Activated naive CD4-positive, alpha-beta T cell treated with anti-CD3 and anti-CD28 coated beads, Interleukin-2, amount 50 U/mL, for 24 hours (primary cell): ENCODE measurements at regions not wholly inside any gene's neighbourhood (a gene's known extent, or its start where the extent isn't known, plus 50 kb on each side); places are given as distances from the start of the nearest gene placed in this dataset.
A peak's percentile ranks its signal among the peaks of the same experiment; 100 is the strongest.

Experiments used
- H3K27ac Mint-ChIP-seq: one replicate; pipeline ENCODE4 v1.8.0; 2021; ENCODE audit warnings: mild to moderate bottlenecking, mixed read lengths
- H3K27me3 Mint-ChIP-seq: one replicate; pipeline ENCODE4 v1.8.0; 2021; ENCODE audit warnings: mixed read lengths
- H3K36me3 Mint-ChIP-seq: one replicate; pipeline ENCODE4 v1.8.0; 2021; ENCODE audit warnings: mixed read lengths
- H3K4me1 Mint-ChIP-seq: one replicate; pipeline ENCODE4 v1.8.0; 2021; ENCODE audit warnings: mixed read lengths
- H3K4me3 Mint-ChIP-seq: one replicate; pipeline ENCODE4 v1.8.0; 2021; ENCODE audit warnings: mild to moderate bottlenecking, mixed read lengths
- H3K9me3 Mint-ChIP-seq: one replicate; pipeline ENCODE4 v1.8.0; 2021; ENCODE audit warnings: mixed read lengths

- H3K27me3 Mint-ChIP-seq: no peaks in the 10 kb centered on the region
- H3K4me3 Mint-ChIP-seq: no peak overlapping the region
- H3K27ac Mint-ChIP-seq: no peak overlapping the region
- H3K9me3 Mint-ChIP-seq: no peaks in the 10 kb centered on the region
- H3K36me3 Mint-ChIP-seq: no peaks in the 10 kb centered on the region
- H3K4me1 Mint-ChIP-seq: peaks cover 16% of the 10 kb centered on the region
These were observed 664.6 kb downstream of the BCL11B start for GRCh38 chr14:98607341-98607910.

- Mint-ChIP-seq H3K27me3 (no peaks in the 10 kb centered on the region), H3K9me3 (no peaks in the 10 kb centered on the region), H3K4me1 (peaks cover 16% of the 10 kb centered on the region), H3K36me3 (no peaks in the 10 kb centered on the region), H3K27ac (peak overlapping the region; percentile 41), H3K4me3 (no peak overlapping the region)
These were observed 663.6 kb downstream of the BCL11B start for GRCh38 chr14:98608071-98609060.

DNA sequence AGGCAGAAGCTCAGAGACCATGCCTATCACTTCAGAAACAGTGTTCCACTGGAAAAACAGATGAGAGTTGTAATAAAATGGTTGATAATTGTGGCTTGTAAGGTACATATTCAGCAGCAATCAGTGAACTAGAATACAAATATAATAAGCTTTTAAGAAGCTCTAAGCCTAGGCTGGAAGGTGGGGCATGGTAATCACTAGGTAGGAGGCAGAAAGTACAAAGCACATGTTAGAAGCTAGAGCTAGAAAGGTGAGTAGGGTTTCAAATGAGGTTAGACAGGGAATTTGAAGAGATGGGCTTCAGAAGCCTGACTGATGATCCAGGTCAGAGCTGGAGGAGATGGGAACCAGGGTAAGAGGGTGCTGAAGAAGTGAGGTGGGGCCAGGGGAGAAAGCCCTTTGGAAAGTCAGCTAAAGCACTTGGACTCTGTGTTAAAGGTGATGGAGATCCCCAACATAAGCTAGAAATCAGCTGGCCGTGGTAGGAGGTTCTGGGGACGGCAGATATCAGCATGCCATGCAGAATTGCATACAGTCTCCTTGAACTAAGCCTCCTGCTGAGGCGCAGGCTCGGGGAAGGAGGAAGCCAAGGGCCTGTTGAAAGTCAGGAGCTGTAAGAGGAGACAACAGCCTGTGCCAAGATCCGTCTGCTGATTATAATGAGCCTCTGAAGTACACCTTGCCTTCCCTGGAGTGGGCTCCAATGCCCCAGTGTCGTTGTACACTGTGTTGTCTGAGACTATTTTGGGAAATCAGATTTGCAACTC, 659.4 kb downstream of the BCL11B start:
- H3K9me3 Mint-ChIP-seq: no peaks in the 10 kb centered on the region
- H3K4me3 Mint-ChIP-seq: no peak overlapping the region

DNA sequence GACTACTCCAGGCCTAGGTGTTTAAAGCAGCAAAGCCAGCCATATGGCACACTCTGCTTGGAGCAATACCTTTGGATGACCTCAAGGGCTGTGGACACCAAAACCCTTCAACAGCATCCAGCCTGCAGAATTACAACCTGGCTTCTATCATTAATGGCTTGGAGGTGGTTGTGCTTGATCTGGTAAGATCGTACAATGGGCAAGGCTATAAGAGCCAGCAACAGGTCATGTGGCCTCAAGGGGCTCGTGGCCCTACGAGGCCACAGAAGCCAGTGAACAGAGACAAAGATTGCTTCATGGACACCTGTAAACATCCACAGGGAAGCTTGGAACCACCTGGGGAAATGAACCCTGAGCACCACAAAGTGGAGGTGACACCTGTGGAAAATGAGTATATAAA, 657.3 kb downstream of the BCL11B start:
- Mint-ChIP-seq H3K36me3 (no peaks in the 10 kb centered on the region), H3K27ac (no peak overlapping the region), H3K27me3 (no peaks in the 10 kb centered on the region), H3K4me3 (no peak overlapping the region), H3K4me1 (no peaks in the 10 kb centered on the region), H3K9me3 (no peaks in the 10 kb centered on the region)

More for the DNA sequence above, 659.4 kb downstream of the BCL11B start:
- no peaks in the 10 kb centered on the region for H3K27me3 Mint-ChIP-seq
- no peaks in the 10 kb centered on the region for H3K36me3 Mint-ChIP-seq
- H3K27ac Mint-ChIP-seq: no peak overlapping the region
- H3K4me1 Mint-ChIP-seq: peaks cover 16% of the 10 kb centered on the region

DNA sequence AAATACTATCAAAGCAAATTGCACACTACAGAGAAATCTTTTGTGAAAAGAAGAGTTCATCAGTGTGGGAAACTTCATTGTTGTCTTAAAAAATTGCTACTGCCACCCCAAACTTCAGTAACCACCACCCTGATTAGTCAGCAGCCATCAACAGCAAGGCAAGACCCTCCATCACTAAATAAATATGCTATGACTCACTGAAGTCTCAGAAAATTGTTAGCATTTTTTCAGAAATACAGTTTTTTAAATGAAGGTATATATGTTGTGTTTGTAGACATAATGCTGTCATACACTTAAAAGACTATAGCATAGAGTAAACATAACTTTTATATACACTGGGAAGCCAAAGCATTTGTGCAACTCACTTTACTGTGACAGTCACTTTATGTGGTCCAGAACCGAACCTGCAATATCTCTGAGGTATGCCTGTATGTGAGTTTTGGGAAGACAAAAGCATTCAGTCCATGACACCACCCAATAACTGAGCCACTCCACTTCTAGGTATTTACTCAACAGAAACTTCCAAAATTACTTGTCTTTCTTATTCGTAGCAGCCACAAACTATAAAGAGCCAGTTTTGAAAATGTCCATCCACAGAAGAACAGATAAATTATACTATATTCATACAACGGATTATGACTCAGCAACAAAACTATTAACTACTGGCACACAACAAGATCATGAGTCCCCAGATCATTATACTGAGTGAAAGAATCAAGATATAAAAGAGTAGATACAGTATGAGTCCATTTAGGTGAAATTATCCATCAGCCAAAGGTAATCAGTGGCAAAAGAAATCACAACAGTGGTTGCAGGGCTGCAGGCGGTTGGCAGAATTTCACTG, 649.6 kb downstream of the BCL11B start:
- H3K36me3 Mint-ChIP-seq: no peaks in the 10 kb centered on the region

DNA sequence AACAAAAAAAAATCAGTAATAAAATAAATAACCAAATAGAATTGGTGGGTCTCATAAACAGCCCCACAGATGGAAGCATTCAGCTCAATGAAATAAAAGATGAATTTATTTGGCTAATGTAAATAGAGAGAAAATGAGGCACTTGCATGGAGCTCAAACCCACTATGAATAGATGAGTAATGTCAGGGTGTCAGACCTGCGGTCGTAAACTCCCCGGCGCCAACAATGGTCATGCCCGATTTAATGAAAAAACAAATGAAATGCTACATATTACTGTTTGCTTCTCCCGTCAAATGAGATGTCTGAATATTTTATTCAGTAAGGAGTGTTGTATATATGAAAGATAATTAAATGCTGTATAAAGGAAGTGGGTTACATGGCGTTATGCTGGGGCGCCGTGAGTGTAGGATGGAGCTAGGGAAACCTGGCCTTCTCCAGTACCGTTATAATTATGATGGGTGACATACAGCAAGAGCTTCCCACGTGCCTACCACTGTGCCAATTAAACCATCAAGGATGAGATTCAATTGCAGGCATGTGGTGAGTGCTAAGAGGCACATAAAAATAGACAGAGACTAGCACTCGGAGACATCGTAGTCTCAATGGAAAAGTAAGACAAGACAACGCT, 648.1 kb downstream of the BCL11B start:
- Mint-ChIP-seq H3K27ac (no peak overlapping the region), H3K36me3 (peaks cover 2% of the 10 kb centered on the region), H3K9me3 (no peaks in the 10 kb centered on the region), H3K27me3 (no peaks in the 10 kb centered on the region), H3K4me1 (no peaks in the 10 kb centered on the region), H3K4me3 (no peak overlapping the region)

More for the DNA sequence above, 649.6 kb downstream of the BCL11B start:
- H3K27me3 Mint-ChIP-seq: no peaks in the 10 kb centered on the region
- H3K27ac Mint-ChIP-seq: no peak overlapping the region
- H3K9me3 Mint-ChIP-seq: no peaks in the 10 kb centered on the region
- H3K4me3 Mint-ChIP-seq: no peak overlapping the region
- no peaks in the 10 kb centered on the region for H3K4me1 Mint-ChIP-seq

GRCh38 chr14:98633380-98633779, 638.6 kb downstream of the BCL11B start:
- Mint-ChIP-seq H3K27me3 (no peaks in the 10 kb centered on the region), H3K36me3 (no peaks in the 10 kb centered on the region), H3K27ac (no peak overlapping the region), H3K9me3 (no peaks in the 10 kb centered on the region), H3K4me1 (no peaks in the 10 kb centered on the region), H3K4me3 (no peak overlapping the region)

- no peaks in the 10 kb centered on the region for H3K9me3 Mint-ChIP-seq
- no peak overlapping the region for H3K27ac Mint-ChIP-seq
- no peaks in the 10 kb centered on the region for H3K27me3 Mint-ChIP-seq
- no peaks in the 10 kb centered on the region for H3K4me1 Mint-ChIP-seq
- H3K4me3 Mint-ChIP-seq: no peak overlapping the region
- no peaks in the 10 kb centered on the region for H3K36me3 Mint-ChIP-seq
These were observed 637.8 kb downstream of the BCL11B start for GRCh38 chr14:98634043-98634820.

DNA sequence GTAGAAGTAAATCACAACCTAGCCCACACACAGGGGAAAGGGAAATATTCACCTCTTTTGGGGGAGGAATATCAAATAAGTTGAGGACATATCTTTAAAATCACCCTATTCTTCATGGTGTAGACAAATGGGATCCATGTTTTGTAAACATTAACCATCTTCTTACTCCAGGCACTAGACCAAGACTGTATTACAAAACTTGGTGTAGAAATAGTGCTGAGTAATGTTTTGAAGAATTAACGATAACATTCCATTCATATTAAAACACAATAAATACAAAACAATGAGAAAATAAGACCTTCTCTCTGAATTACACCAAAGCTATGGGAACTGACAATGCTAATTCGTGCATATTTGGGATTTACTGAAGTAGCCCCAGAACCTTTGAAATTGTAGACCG, 633.6 kb downstream of the BCL11B start:
- Mint-ChIP-seq H3K4me3 (no peak overlapping the region), H3K27ac (no peak overlapping the region), H3K27me3 (no peaks in the 10 kb centered on the region), H3K36me3 (no peaks in the 10 kb centered on the region), H3K4me1 (no peaks in the 10 kb centered on the region), H3K9me3 (peaks cover 5% of the 10 kb centered on the region)

DNA sequence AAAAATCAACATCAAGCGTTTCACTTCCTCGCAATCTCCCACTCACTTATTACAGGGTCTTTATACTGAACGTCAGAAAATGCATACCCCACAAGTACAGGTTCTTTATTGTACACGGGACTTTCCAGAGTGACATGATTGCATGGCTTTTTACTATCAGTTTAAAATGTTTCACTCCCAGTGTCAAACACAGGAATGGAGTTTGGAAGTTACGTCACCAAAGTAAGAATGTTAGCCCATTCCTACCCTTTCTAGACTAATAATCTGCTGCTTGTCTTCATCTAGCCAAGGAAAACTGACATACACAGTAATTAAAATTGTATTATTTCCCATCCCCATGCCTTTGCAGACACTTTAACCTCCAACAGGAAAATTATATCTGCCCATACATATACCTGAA, 624.2 kb downstream of the BCL11B start:
- H3K4me3 Mint-ChIP-seq: no peak overlapping the region
- no peaks in the 10 kb centered on the region for H3K36me3 Mint-ChIP-seq
- no peak overlapping the region for H3K27ac Mint-ChIP-seq
- no peaks in the 10 kb centered on the region for H3K27me3 Mint-ChIP-seq
- peaks cover 5% of the 10 kb centered on the region for H3K4me1 Mint-ChIP-seq
- H3K9me3 Mint-ChIP-seq: peaks cover 2% of the 10 kb centered on the region

GRCh38 chr14:98651037-98651436, 621.0 kb downstream of the BCL11B start:
- H3K27ac Mint-ChIP-seq: no peak overlapping the region
- no peaks in the 10 kb centered on the region for H3K27me3 Mint-ChIP-seq
- H3K4me1 Mint-ChIP-seq: peaks cover 5% of the 10 kb centered on the region
- no peaks in the 10 kb centered on the region for H3K36me3 Mint-ChIP-seq
- H3K9me3 Mint-ChIP-seq: peaks cover under 1% of the 10 kb centered on the region
- no peak overlapping the region for H3K4me3 Mint-ChIP-seq

DNA sequence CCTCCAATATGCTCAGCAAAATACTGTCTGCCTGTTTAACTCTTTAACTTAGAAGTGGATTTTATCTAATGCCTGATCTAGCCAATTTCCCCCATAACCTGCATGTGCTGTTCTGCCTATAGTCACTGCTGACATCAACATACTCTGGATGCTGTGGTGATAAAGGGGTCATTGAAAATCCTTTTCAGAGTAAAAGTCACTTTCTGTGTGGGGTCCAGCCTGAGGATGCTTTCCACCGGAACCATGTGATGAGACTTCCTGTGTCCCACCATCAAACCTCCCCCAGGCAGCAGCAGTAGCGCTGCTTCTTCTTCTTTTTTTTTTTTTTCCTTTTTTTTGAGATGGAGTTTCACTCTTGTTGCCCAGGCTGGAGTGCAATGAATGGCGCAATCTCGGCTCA, 607.0 kb downstream of the BCL11B start:
- Mint-ChIP-seq H3K36me3 (no peaks in the 10 kb centered on the region), H3K27me3 (no peaks in the 10 kb centered on the region), H3K9me3 (no peaks in the 10 kb centered on the region), H3K4me3 (no peak overlapping the region), H3K4me1 (no peaks in the 10 kb centered on the region), H3K27ac (no peak overlapping the region)

DNA sequence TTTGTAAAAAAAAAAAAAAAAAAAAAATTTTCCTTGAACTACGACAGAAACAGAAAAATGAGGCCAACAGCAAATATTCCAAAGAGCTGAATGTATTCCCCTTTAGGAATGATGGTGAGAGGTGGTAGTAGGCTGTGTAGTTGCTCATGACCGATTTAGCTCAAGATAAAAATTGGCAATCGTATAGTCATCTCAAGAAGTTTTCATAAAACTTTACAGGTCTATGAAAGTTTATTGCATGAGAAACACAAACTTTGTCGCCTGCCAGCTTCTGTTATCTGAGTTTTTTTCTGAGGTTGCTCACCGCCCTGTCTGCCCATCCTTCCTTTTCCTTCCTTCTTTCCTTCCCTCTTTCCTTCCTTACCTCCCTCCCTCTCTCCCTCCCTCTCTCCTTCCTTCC, 605.5 kb downstream of the BCL11B start:
- H3K27ac Mint-ChIP-seq: no peak overlapping the region
- H3K27me3 Mint-ChIP-seq: no peaks in the 10 kb centered on the region
- no peaks in the 10 kb centered on the region for H3K4me1 Mint-ChIP-seq

GRCh38 chr14:98682033-98682432, 590.0 kb downstream of the BCL11B start:
- H3K9me3 Mint-ChIP-seq: peaks cover 4% of the 10 kb centered on the region
- no peaks in the 10 kb centered on the region for H3K36me3 Mint-ChIP-seq
- H3K27me3 Mint-ChIP-seq: no peaks in the 10 kb centered on the region
- no peak overlapping the region for H3K27ac Mint-ChIP-seq
- no peaks in the 10 kb centered on the region for H3K4me1 Mint-ChIP-seq
- H3K4me3 Mint-ChIP-seq: no peak overlapping the region

More for the DNA sequence above, 605.5 kb downstream of the BCL11B start:
- H3K9me3 Mint-ChIP-seq: no peaks in the 10 kb centered on the region
- no peaks in the 10 kb centered on the region for H3K36me3 Mint-ChIP-seq
- no peak overlapping the region for H3K4me3 Mint-ChIP-seq
